SK-N-SH (cell line): ENCODE measurements at regions not wholly inside any gene's neighbourhood (a gene's known extent, or its start where the extent isn't known, plus 50 kb on each side); places are given as distances from the start of the nearest gene placed in this dataset.
"Not testable (repeated sequence)": the region's sequence is repeated elsewhere in the genome, so short reads cannot be mapped to it uniquely, and the experiment has no call there.

ENCODE experiments used
- CTCF ChIA-PET: fragments of 300-600, 350-600 bp; formaldehyde crosslinking; extraction: SDS; loops from one replicate; lab custom pipeline; 2021; lab: Yijun Ruan, JAX
- POLR2A ChIA-PET: fragments of 350-600 bp; sonication (Branson Sonifier 250); formaldehyde crosslinking; extraction: SDS; loops from one replicate; lab custom pipeline; 2020; ENCODE audit warnings: antibody characterized with exemption, inconsistent platforms; lab: Yijun Ruan, JAX
- DNase-seq: peaks from one replicate; pipeline ENCODE4 v3.0.0; 2012
- H2AFZ ChIP-seq: fragments of 200-600 bp; sonication (generic); 2 replicates; pipeline ENCODE4 v1.8.1; 2016; ENCODE audit warnings: antibody characterized with exemption, mild to moderate bottlenecking, low read depth
- H3F3A ChIP-seq: fragments of 200-600 bp; sonication (generic); replicated peaks from 2 replicates; pipeline ENCODE3; 2016; ENCODE audit warnings: antibody characterized with exemption, mild to moderate bottlenecking; ENCODE audit not compliant: insufficient read depth
- H3K27ac ChIP-seq, 2 experiments: fragments of 200-500 bp in 1 of 2; fragments of 200-600 bp in 1 of 2; sonication (Bioruptor generic) in 1 of 2; sonication (generic), shearing (Covaris generic) in 1 of 2; 2 replicates each; pipeline versions ENCODE4 v1.5.1 to v1.6.1; 2014 to 2016; ENCODE audit warnings: low read depth in 2 of 2, inconsistent platforms in 1 of 2, low read length in 1 of 2, mild to moderate bottlenecking in 1 of 2, mixed read lengths in 1 of 2
- H3K27me3 ChIP-seq: fragments of 200-600 bp; sonication (generic), shearing (Covaris generic); 2 replicates; pipeline ENCODE4 v1.6.1; 2016; ENCODE audit warnings: mixed run types; ENCODE audit not compliant: insufficient read depth
- H3K36me3 ChIP-seq, 2 experiments: fragments of 200-500 bp in 1 of 2; fragments of 200-600 bp in 1 of 2; sonication (Bioruptor generic) in 1 of 2; sonication (generic) in 1 of 2; replicated peaks in 1 of 2; 2 replicates each; pipeline versions ENCODE3 to v1.5.1; 2014 to 2016; ENCODE audit warnings: low read length in 1 of 2, mild to moderate bottlenecking in 1 of 2; ENCODE audit not compliant: insufficient read depth in 2 of 2, control insufficient read depth in 1 of 2
- H3K4me1 ChIP-seq, 2 experiments: fragments of 200-500 bp in 1 of 2; fragments of 200-600 bp in 1 of 2; sonication (Bioruptor generic) in 1 of 2; sonication (generic), shearing (Covaris generic) in 1 of 2; 2 replicates each; pipeline versions ENCODE4 v1.5.1 to v1.6.1; 2014 to 2016; ENCODE audit warnings: low read depth in 1 of 2, low read length in 1 of 2, mixed run types in 1 of 2; ENCODE audit not compliant: insufficient read depth in 2 of 2, control insufficient read depth in 1 of 2
- H3K4me2 ChIP-seq: fragments of 200-600 bp; sonication (generic), shearing (Covaris generic); 2 replicates; pipeline ENCODE4 v1.6.1; 2017; ENCODE audit warnings: mixed run types
- H3K4me3 ChIP-seq, 2 experiments: fragments of 200-500 bp in 1 of 2; fragments of 200-600 bp in 1 of 2; sonication (Bioruptor generic) in 1 of 2; sonication (generic), shearing (Covaris generic) in 1 of 2; 2 replicates each; pipeline versions ENCODE4 v1.5.1 to v1.8.1; 2014 to 2016; ENCODE audit warnings: low read depth in 2 of 2, inconsistent platforms in 1 of 2, low read length in 1 of 2, mild to moderate bottlenecking in 1 of 2, mixed read lengths in 1 of 2, moderate library complexity in 1 of 2
- H3K79me2 ChIP-seq: fragments of 200-600 bp; sonication (generic); 2 replicates; pipeline ENCODE4 v1.8.1; 2017; ENCODE audit warnings: mild to moderate bottlenecking; ENCODE audit not compliant: insufficient read depth
- H3K9ac ChIP-seq: fragments of 200-600 bp; sonication (generic); 2 replicates; pipeline ENCODE4 v1.6.1; 2017; ENCODE audit warnings: mixed run types
- H3K9me2 ChIP-seq: fragments of 200-600 bp; sonication (generic); 2 replicates; pipeline ENCODE4 v1.6.1; 2017; ENCODE audit warnings: mixed run types
- H3K9me3 ChIP-seq: fragments of 200-600 bp; sonication (generic); 2 replicates; pipeline ENCODE4 v1.6.1; 2017; ENCODE audit warnings: mixed run types, mild to moderate bottlenecking, moderate library complexity
- H4K20me1 ChIP-seq: fragments of 200-600 bp; sonication (generic); 2 replicates; pipeline ENCODE4 v1.6.1; 2017; ENCODE audit warnings: mild to moderate bottlenecking, mixed run types; ENCODE audit not compliant: insufficient read depth
- EP300 ChIP-seq, 2 experiments: IDR thresholded peaks; 2 replicates each; pipeline versions ENCODE4 v1.4.0 to v1.6.1; 2012; ENCODE audit warnings: borderline replicate concordance in 1 of 2, low read depth in 1 of 2, low read length in 1 of 2
- FOXM1 ChIP-seq: IDR thresholded peaks from 2 replicates; pipeline ENCODE4 v1.4.0; 2012; ENCODE audit warnings: low read depth, mild to moderate bottlenecking
- GABPA ChIP-seq: IDR thresholded peaks from 2 replicates; pipeline ENCODE4 v1.4.0; 2012; ENCODE audit warnings: low read depth, mild to moderate bottlenecking
- GATA2 ChIP-seq: sonication (generic); formaldehyde crosslinking; IDR thresholded peaks from 2 replicates; pipeline ENCODE4 v1.5.0; 2020; ENCODE audit warnings: mild to moderate bottlenecking, missing genetic modification reagents
- MAX ChIP-seq: IDR thresholded peaks from 2 replicates; pipeline ENCODE4 v1.4.0; 2012; ENCODE audit warnings: low read depth
- MXI1 ChIP-seq: IDR thresholded peaks from 2 replicates; pipeline ENCODE4 v1.6.1; 2012; ENCODE audit warnings: mild to moderate bottlenecking, low read depth, low read length, improper control_type of control experiment
- NFIC ChIP-seq: IDR thresholded peaks from 2 replicates; pipeline ENCODE4 v1.4.0; 2012; ENCODE audit warnings: borderline replicate concordance
- NRF1 ChIP-seq: IDR thresholded peaks from 2 replicates; pipeline ENCODE4 v1.6.1; 2012; ENCODE audit warnings: low read depth, mild to moderate bottlenecking, low read length
- PBX3 ChIP-seq: IDR thresholded peaks from 2 replicates; pipeline ENCODE4; 2012
- USF2 ChIP-seq: fragments of 150-350 bp; IDR thresholded peaks from 2 replicates; pipeline ENCODE4 v1.6.1; 2017; ENCODE audit warnings: antibody characterized with exemption, low read length, low read depth, borderline replicate concordance
- ZBTB33 ChIP-seq: IDR thresholded peaks from 2 replicates; pipeline ENCODE4 v1.4.0; 2012; ENCODE audit warnings: low read depth, borderline replicate concordance
- WGBS: methylation state at CpG from one replicate; pipeline ENCODE4 v1.1.6; 2017; ENCODE audit warnings: low lambda C conversion rate; 5-methylcytosine and 5-hydroxymethylcytosine counted together

GRCh38 chr1:105270966-105271365 is 1521.3 kb downstream of the AMY1C start:
- H3K4me2 ChIP-seq = no peak overlapping the region
- WGBS = 8% methylated on average over 2 of the region's 2 CpGs
- no peaks in the 10 kb centered on the region for H3K79me2 ChIP-seq
- no peaks in the 10 kb centered on the region for H4K20me1 ChIP-seq
- H3F3A ChIP-seq = no peaks in the 10 kb centered on the region
- POLR2A ChIA-PET = no interaction called here
- H3K9me2 ChIP-seq = no peaks in the 10 kb centered on the region
- no peak overlapping the region for H3K4me3 ChIP-seq
- H3K9ac ChIP-seq = no peak overlapping the region
- H3K9me3 ChIP-seq = no peaks in the 10 kb centered on the region
- H3K27ac ChIP-seq = no peak overlapping the region
- no peak for TF ChIP-seq GABPA
- TF ChIP-seq FOXM1 = no peak
- no peak for TF ChIP-seq MAX
- TF ChIP-seq MXI1 = no peak
- no peak for TF ChIP-seq PBX3
- peak; percentile 91 for TF ChIP-seq GATA2 (CRISPR knock-in tag)
- peak in 1 of 2 experiments; percentile 68; a peak in 1 of 4 replicates for TF ChIP-seq EP300 (IDR thresholded peaks at IDR 0.05; ENCODE audit: borderline replicate concordance in 1 of 2, low read depth in 1 of 2, low read length in 1 of 2)
- no peak for TF ChIP-seq USF2
- no peak for TF ChIP-seq NFIC
- TF ChIP-seq ZBTB33 = no peak
- TF ChIP-seq NRF1 = no peak
- no peak overlapping the region for H2AFZ ChIP-seq
- no peaks in the 10 kb centered on the region for H3K27me3 ChIP-seq
- DNase-seq = no peak
- H3K4me1 ChIP-seq = no peaks in the 10 kb centered on the region
- CTCF ChIA-PET = no interaction called here
- H3K36me3 ChIP-seq = no peaks in the 10 kb centered on the region

- H3K79me2 ChIP-seq, POLR2A ChIA-PET, H4K20me1 ChIP-seq, H3K4me2 ChIP-seq, H3K27me3 ChIP-seq, H2AFZ ChIP-seq, CTCF ChIA-PET, H3K9me3 ChIP-seq, H3K9ac ChIP-seq, H3K4me1 ChIP-seq, H3K4me3 ChIP-seq, H3K27ac ChIP-seq, H3K9me2 ChIP-seq, H3K36me3 ChIP-seq, H3F3A ChIP-seq, DNase-seq: not testable (repeated sequence)
- 83% methylated on average over 8 of the region's 8 CpGs for WGBS
Observed at GRCh38 chr1:105272376-105272775, 1522.7 kb downstream of the AMY1C start.
